HG02840 (cell line): ENCODE measurements at regions not wholly inside any gene's neighbourhood (a gene's known extent, or its start where the extent isn't known, plus 50 kb on each side); places are given as distances from the start of the nearest gene placed in this dataset.

Source experiments
- ATAC-seq: cut with Tn5 transposase; IDR thresholded peaks from one replicate; pipeline ENCODE4 v1.9.1; 2021; ENCODE audit warnings: mild to moderate bottlenecking, moderate library complexity, moderate number of reproducible peaks; ENCODE audit not compliant: unreplicated experiment, low FRiP score

DNA sequence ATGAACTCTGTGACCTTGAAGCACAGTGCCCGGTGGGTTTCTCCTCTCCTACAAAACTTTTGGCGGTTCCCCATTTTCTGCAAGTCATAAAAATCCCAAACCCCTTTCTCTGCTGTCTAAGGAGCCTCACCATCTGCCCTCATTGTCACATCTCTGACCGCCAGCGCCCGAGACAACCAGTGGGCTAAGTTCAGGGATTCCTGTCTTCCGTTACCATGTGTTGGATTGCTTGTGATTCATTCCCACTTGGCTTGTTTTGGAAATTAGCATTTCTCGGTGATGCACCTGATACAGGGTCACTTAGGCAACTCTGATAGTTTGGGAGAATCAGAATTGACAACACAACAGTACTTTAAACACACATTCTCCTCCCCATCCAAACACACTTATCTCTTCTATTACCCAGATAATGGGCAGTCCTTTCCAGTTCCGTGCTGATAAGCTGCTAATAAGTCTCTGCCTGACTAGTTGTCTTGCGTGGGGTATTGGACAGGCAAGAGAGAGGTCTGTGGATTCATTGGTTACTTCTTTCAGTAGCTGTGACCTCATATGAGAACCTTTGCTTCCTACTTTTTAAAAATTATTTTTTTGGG, 70.0 kb upstream of the KLF4 start:
- no peak for ATAC-seq

DNA sequence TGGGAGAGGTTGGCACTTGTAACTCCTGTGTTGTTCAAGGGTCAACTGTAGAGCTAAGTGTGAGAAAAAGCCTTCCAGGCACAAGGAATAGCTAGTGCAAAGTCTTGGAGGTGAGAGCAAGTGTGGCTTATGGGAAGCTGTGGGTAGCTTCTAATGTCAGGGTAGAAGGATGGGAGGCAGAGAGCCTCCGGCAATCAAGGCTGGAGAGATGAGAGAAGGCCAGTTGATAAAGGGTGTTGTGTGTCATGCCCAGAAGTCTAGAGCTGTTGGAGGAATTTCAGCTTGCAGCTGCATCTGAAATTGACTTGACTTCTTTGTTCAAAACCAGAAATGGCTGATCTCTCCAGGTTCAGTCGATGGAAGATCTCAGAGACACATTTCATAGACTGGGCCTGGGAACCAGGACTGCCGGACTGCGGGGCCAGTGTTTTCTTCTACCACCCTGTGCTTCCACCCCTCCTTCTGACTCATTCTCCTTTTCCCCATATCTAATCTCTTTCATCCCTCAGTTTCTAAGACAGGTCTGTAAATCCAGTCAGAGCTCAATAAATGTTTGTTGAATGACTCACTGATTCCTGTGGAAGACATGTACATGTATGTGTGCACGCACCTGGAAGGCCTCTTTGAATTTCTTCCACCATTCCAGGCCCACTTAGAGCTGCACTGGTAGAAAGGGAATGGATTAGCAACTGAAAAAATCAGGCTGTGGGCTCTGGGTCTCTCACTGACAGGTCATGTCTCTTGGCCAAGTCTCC, 67.8 kb upstream of the KLF4 start:
- no peak for ATAC-seq

GRCh38 chr9:107554636-107555035, 65.1 kb upstream of the KLF4 start:
- no peak for ATAC-seq

- no peak for ATAC-seq
Measured at GRCh38 chr9:107548298-107549142, 59.0 kb upstream of the KLF4 start.

- no peak for ATAC-seq
Measured at GRCh38 chr9:107547772-107548297, 58.3 kb upstream of the KLF4 start.

DNA sequence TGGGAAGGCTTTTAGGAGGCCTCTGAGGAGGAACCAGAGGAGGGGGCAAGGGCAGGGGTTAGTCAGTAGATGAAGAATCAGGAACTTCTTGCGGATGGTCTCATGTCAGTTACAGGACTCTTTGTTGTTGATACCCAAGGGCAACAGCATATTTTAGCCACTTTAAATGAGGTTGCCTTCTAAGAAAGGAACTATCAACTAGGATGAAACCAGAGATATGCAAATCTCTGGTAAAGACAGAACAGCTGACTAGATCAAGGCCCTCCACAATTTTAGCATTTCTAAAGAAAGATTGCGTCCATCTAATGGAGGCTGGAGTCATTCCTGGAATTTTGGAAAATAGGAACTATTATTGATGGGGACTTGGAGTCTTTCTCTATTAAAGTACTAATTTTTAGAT, 57.7 kb upstream of the KLF4 start:
- no peak for ATAC-seq

DNA sequence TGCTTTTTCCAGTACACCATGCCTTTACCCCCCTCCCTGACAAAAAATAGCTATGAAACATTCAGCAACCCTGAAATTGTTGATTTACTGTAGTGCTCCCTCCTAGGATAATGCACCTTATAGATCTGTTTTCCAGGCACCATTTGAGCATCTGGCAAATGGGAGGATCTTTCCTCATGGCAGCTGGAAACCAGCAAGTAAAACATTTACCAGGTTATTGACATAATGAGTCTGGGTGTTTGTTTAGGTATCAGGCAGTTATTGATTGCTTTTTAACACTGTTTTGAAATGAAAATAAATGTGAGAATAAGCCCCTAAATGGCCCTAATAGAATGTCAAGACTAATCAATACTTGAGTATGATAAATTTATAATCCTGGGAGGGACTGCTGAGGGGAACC, 57.3 kb upstream of the KLF4 start:
- no peak for ATAC-seq

- ATAC-seq = no peak
Measured at GRCh38 chr9:107545036-107545435, 55.5 kb upstream of the KLF4 start.

DNA sequence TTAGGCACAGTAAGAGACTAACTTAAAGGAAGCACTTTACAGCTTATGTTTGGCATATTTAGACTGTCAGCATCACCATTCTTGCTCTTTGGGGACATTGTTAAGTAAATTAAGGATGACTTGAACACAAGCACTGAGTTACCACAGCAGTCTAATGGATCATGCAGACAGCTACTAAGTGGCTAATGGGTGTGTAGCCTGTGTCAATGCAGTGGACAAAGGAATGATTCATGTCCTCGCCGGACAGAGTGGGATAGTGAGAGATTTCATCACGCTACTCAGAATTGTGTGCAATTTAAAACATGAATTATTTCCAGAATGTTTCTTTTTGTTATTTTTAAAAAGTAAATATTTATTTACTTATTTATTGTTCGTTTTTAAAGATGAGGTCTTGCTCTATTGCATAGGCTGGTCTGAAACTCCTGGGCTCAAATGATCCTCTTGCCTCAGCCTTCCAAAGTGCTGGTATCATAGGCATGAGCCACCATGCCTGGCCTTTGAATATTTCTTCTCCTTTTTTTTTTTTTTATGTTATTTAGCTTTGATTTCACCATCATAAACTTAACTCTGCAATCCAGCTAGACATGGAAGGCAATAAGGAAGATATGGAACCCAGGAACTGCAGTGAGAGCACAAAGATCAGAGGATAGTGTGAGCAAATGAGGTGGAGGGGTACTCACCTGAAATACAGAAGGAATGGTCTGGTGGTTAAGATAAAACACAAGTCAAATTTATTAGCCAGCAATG, 53.0 kb upstream of the KLF4 start:
- ATAC-seq = no peak

DNA sequence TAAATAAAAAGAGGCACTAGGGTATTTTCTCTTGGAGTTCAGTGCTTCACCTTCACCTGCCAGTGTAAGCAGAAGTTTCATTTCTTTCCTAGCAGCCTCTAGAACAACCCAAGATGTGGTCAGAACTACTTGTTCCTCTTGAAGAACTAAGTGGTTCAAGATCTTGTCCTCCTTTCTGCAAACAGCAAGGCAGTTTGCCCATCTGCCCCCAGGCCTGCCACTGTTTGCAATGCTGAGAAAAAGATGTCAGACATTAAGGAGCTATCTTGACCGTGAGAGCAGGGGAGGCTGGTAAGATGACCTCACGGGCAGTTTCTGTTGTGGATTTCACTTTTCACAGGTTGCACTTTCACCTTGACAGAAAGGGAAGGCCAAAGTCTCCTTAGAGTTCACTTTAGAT, 52.0 kb upstream of the KLF4 start:
- ATAC-seq = no peak

GRCh38 chr9:107540164-107540561, 50.6 kb upstream of the KLF4 start:
- ATAC-seq = no peak

GRCh38 chr9:107539427-107540163, 50.0 kb upstream of the KLF4 start:
- ATAC-seq = no peak
